ENCODE measurements at regions not wholly inside any gene's neighbourhood (a gene's known extent, or its start where the extent isn't known, plus 50 kb on each side); places are given as distances from the start of the nearest gene placed in this dataset.

DNA sequence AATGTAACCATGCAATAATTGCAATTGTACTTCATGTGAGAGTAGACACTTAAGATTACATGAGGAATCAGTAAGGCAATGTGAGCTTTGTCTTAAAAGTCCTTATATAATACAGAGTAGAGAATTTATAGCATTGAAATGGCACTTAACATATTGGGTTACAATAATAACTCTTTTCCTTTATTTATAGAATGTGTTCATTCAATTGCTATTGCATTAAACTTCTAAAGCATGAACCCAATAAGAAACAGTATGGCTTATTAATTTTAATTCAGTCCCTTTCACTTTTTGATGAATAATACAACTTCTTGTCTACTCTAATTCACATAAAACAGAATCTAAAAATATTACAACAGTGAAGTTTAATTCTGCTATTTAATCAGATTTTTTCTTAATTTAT, 174.2 kb upstream of the PABPC4L start:
- no peak for DNase-seq

DNA sequence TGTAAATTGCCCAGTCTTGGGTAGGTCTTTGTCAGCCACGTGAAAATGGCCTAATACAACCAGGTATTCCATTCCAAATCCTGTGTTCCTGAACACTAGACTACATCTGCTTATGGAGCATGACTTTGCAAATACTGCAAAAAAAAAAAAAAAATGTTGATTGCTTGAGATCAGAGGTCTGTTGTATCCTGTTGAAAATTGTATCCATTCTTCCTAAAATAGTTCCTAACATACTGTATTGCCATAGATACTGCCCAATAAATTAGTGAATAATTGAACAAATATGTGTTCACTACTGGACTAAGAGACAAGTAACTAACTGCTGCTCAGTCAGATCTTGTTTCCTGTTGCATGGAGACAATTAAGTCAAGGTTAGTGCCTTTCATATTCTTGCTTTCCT, 164.3 kb upstream of the PABPC4L start:
- no peak for DNase-seq

DNA sequence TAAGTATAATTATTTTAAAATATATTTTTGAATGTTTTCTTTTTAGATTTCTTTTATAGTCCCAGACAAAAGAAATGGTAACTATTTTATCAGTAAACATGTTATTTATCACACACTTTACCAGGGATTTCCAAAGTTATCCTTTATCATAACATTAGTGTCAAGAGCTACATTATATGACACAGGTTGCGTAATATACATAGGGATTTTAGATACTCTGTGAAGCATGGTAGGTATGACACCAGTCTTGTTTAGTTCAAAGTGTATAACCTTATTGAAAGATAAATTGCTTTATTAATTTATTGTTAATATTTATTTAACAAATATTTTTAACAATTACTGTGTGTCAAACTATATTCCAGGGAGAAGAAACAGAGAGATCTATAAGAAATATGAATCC, 163.3 kb upstream of the PABPC4L start:
- DNase-seq: no peak

DNA sequence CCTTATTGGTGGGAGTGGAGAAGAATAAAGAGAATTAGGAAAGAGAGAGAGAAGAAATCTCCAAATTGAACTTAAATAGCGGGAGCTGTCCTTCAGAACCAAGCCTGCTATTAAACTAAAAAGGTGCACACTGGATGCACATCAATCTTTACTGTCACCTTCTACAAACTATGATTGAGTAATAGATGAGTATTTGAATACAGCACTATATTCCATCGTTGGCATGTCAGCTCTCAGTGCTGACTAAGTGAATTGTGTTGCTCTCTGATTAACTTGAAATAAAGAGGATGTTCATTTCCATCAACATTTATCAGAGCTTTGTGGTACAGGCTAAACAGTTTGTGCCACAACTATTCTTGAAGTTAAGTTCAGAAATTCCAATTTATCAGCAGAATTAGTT, 143.7 kb upstream of the PABPC4L start:
- DNase-seq: no peak

DNA sequence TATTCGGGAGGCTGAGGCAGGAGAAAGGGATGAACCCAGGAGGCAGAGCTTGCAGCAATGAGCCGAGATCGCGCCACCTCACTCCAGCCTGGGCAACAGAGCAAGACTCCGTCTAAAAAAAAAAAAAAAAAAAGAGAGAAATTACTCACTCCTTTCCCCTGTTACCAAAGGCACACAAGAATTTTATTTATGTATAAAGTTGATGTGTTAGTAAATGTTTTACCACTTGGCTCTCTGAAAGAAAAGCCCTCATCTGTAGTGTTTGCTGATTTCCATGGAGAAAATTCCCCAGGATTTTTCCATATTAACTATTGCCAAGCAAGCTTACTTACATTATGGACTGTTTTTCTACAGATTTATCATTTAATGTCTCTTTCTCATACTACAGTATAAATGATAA, 142.1 kb upstream of the PABPC4L start:
- DNase-seq: no peak

DNA sequence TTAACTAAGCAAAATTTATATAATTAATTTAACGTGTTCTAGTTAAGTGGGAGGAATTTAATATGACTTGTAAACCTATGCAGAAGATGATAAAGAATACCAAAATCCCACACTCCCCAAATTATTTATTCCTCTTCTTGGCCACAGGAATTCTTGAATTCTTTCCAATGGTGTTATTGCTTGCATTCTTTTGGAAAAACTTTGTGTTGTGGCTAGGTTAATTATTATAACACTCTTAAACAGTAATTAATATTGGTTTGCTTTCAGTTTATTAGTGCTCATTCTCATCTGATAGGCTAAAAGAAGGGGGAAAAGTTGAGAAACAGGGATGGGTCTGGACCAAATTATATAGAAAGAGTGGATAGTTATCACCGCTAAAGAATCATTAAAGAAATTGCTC, 141.5 kb upstream of the PABPC4L start:
- no peak for DNase-seq

DNA sequence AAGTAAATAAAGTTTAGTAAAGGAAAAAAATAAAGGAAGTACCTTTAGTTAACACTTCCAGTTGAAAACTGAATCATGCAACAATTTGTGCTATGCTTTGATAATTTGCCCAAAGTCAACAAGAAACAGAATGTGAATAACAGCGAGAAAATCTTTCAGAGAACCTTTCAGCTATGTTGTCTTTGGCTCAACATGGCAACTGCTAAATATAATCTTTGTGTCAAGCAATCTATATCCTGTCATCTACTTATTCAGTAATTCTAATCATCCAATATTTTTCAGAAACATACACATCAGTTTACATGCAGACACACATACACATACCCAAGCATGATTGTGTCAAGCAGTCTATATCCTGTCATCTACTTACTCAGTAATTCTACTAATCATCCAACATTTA, 136.0 kb upstream of the PABPC4L start:
- no peak for DNase-seq

DNA sequence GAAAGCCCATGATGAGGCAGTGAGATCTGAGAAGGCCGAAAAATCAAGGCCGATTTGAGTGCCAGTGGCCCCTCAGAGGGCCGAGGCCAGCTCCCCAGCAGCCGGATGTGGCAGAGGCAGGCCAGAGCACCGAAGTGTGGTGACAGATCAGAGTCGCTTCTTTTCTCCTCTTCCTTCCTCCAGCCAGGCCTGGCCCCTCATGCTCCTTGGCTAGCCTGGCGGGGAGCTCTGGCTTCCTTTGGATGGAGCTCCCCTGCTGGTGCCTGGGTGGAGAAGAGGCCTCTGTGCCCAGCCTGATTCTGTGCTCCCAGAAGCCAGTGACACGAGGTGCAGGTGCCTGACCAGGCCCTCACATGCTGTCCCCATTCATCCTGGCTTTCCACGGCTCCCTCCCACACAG, 127.2 kb upstream of the PABPC4L start:
- no peak for DNase-seq

DNA sequence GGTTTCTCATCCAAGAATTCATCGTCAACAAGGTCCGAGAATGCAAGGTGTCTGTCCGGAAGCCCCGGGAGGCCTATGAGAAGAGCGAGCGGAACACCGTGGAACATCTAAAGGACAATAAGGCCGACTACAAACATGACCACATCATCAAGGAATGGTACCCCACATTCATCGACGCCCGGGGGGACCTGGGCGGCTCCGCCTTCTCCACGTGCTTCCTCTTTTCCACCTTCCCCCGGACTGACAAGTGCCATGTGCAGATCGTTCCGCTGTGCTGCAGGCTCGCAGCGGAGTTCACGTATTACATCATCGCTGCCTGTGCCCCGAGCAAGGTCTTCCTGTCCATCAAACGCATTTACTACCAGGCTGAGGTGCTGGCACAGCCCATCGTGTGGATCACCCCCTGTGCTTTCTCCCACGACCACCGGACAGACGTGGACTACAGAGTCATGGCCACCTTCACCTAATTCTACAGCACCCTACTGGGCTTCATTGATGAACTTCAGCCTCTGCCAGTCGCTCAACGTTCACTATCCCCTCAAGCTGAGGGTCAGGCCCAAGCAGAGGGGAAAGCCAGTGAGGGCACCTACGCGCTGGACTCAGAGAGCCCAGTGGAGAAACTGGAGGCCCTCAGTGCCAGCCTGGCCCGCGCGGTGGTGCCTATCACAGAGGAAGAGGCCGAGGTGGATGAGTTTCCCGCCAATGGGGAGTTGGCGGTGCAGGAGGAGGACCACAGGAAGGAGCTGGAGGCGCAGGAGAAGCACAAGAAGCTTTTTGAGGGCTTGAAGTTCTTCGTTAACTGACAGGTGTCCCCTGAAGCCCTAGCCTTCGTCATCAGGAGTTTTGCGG, 125.9 kb upstream of the PABPC4L start:
- no peak for DNase-seq

DNA sequence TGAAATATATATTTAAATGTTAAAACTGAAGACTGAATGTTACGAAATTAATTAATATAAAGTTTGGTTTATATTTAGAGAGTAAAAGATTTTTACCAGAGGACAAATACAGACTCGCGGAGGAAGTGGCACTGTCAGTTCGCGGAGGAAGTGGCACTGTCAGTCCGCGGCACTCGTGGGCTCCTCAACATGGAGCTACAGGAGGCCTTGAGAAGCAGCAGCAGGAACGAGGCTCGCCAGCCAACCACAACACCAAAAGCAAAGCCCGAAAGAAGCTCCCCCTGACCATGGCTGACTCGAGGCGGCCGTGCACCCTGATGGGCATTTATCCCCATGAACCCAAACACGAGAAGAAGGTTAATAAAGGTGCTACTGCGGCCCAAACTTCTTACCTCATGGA, 125.3 kb upstream of the PABPC4L start:
- no peak for DNase-seq

DNA sequence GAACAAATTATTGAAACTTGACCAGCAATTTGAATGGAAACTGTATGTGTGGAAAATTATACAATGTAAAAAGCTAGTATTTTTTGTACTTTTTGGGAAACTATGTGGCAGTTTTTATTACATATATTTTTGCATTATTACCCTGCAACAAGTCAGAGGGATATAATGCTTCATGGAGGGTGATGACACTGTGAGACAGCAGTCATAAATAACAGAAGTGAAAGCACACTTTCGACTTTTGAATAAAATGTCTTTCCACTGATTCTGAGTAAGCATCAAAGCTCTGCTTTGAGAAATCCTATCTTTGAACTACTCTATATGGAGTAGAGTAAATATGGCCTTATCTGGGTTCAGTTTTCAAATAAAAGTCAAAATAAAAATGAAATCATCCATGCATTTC, 122.6 kb upstream of the PABPC4L start:
- no peak for DNase-seq

DNA sequence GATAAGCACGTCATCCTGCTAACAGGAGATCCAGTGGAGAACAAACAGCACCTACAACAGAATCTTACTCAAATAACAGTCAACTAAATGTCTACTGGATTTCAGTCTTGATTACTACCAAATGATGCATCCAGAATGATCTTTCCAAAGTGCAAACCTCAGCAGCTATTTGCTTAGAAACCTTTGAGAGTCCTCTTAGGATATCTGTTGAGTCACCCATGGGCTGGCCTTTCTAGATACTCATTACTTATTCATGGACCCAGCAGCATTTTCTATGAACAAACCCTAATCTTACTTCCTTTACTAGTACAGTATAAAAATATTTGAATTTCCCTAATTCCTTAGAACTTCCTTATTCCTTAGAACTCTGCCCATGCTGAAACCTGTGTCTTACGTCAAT, 118.5 kb upstream of the PABPC4L start:
- no peak for DNase-seq

DNA sequence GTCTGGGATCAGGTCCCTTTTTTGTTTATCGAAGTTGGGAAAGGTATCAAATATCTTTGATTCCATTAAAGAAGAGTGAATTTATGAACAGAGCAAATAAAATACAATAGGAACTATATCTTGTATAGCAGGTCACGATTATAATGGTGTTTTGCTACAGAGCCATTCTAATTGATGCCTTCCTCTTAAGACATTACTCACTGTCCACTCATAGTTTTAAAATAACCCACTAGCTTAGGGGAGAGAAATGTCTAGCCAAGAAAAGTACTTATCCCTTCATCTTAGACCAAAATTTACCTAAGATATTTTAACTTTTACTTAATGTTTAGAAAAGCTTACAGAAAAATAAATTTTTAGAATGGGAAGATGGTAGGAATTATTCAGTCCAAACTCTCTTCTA, 112.0 kb upstream of the PABPC4L start:
- DNase-seq: no peak

DNA sequence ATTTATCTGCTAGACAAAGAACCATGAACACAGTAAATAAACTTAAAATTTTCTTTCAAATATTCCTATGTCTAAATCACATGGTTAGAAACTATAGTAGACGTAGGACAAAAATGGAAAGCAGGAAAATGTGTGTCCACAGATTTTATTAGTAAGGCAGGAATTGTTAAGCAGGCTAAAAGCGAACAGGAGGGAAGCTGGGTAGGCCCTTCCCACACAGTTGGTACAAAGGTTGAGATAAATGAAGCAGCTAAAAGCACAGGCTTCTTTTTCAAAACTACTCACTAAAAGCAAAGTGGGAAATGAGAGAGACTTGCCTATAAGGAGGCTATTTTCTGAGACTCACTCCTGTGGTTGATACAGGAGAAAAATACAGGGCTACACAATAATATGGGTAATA, 108.1 kb upstream of the PABPC4L start:
- no peak for DNase-seq

DNA sequence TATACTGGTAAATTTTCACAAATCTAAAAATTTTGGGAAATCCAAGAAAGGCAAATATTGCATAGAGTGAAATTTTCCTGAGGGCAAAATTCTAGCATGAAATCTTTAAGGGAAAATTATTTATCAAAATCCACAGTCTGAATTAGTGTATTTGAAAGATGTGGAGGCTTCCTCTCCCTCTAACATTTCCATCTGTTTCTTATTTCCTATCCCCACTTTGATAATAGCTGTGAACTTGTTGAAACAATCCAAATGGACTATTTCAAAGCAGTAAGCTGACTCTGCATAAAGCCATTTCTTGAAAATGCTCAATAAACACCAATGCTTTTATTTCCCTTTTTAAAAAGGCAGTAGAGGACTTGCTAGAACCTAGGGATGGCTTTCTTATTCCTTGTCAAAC, 107.3 kb upstream of the PABPC4L start:
- DNase-seq: no peak

DNA sequence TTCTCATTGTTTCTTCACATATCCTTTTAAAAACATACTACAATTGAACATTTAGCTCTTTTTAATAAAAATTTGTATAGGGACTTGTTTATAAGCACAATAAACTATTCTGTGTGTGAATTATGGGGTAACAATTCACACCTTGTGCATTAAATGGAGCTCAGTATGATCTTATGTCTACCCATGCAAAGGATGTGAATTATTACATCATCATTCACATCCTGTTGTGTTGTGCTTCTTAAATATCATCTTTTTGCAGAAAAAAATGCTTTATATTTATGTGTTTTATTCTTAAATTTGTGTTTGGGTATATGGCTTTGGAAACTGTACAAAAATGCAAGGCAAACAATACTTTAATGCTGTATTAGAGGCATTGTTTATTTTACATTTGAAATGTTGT, 96.7 kb upstream of the PABPC4L start:
- no peak for DNase-seq

DNA sequence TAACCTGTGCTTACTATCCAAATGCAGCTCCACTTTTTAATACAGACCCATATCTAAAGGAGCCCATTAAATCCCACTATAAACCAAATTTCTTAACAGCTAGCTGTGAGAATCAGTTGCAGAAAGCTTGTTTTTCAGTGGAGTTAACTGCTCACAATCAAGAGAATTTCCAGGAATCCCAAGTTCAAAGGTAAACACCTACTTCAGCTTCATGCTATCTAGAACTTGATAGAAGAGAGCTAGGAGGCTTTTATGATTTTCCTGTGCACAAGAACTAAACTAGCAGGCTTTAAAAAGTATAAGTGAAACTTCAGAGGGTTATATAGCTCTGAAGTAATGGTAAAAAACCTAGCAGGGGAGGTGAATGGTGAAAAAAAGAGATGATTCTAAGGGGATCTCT, 96.2 kb upstream of the PABPC4L start:
- DNase-seq: no peak

DNA sequence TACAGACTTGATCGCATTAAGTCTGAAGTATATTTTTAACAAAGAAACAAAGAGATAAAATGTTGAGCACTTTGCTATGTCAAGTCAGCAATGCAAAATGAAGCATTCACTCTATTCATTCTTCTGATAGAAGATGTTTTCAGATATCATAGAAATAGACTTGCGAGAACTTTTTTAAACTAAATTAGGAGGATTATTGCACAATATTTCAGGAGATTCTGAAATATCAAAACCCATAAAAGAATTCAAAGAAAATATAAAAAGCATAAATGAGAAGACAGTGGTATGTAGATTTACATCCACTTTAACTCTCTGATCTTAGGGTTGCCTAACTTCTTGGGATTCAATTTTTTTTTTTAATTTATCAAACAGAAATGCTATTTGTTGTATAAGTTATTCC, 81.1 kb upstream of the PABPC4L start:
- DNase-seq: no peak

DNA sequence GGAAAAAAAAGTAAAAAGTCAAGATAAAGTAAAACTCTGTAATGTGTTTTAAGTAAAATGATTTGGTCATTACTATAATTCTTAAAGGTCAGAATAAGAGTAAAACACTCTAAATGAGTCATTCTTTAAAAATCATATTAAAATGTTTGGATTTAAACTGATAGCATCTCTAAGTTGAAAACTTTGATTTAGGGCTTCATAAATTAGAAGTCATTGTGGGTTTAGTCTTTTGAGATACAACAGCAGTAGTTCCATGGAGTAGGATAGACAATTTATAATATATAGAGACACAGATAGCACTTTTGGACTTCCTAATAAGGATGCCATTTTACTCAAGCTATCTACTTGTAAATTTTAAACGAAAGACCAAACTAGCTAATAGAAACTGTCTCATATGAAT, 77.1 kb upstream of the PABPC4L start:
- no peak for DNase-seq

DNA sequence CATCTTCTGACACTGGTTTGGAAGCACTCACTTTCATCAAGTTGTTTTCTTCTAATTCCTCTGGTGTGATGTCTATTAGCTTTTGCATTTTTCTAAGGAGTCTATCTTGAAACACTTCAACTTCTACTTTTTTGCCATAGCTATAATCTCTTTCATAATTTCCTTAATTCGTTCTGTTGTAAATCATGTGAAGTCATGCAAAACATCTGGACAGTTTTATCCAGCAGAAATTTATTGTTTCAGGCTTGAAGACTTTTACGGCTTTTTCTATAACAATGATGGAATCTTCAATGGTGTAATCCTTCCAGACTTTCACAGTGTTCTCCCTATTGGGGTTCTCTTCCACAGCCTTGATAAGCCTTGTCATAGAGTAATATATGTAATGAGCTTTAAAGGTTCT, 74.9 kb upstream of the PABPC4L start:
- no peak for DNase-seq

DNA sequence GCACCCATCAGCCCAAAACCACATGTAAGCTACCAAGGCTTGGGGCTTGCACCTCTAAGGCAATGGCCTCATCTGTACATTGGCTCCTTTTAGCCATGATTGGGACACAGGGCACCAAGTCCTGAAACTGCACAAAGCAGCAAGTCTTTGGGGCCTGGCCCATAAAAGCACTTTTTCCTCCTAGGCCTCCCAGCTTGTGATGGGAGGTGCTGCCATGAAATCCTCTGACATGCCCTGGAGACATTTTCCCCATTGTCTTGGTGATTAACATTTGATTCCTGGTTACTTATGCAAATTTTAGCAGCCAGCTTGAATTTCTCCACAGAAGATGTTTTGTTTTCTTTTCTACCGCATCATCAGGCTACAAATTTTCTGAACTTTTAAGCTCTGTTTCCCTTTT, 58.5 kb upstream of the PABPC4L start:
- DNase-seq: no peak

Measured in nucleus accumbens (tissue), 56 donors.